Tibial nerve (tissue), 3 donors: ENCODE measurements at regions not wholly inside any gene's neighbourhood (a gene's known extent, or its start where the extent isn't known, plus 50 kb on each side); places are given as distances from the start of the nearest gene placed in this dataset.

ENCODE experiments used
- CTCF ChIP-seq, 5 experiments: fragments of 200-600 bp in 3 of 5; fragments of 450-650 bp in 2 of 5; sonication (generic) in 3 of 5; IDR thresholded peaks; one replicate each; pipeline ENCODE4 v1.5.1; 2016 to 2019; ENCODE audit warnings: antibody characterized with exemption in 5 of 5, mild to moderate bottlenecking in 3 of 5, moderate library complexity in 2 of 5
- POLR2A ChIP-seq, 2 donors: fragments of 450-650 bp; IDR thresholded peaks; one replicate each; pipeline ENCODE4 v1.6.1; 2017; ENCODE audit warnings: antibody characterized with exemption in 2 of 2, mild to moderate bottlenecking in 2 of 2, moderate library complexity in 2 of 2

- no peak for TF ChIP-seq CTCF (IDR thresholded peaks at IDR 0.05)
- TF ChIP-seq POLR2A (IDR thresholded peaks at IDR 0.05), result no peak
Observed at GRCh38 chr6:190596-191395, 101.5 kb upstream of the DUSP22 start.
